HG02840 (cell line): ENCODE measurements at regions not wholly inside any gene's neighbourhood (a gene's known extent, or its start where the extent isn't known, plus 50 kb on each side); places are given as distances from the start of the nearest gene placed in this dataset.
"Not testable (repeated sequence)": the region's sequence is repeated elsewhere in the genome, so short reads cannot be mapped to it uniquely, and the experiment has no call there.

Source experiments
- ATAC-seq: cut with Tn5 transposase; IDR thresholded peaks from one replicate; pipeline ENCODE4 v1.9.1; 2021; ENCODE audit warnings: mild to moderate bottlenecking, moderate library complexity, moderate number of reproducible peaks; ENCODE audit not compliant: unreplicated experiment, low FRiP score

- no peak for ATAC-seq
Measured at GRCh38 chr2:21194147-21194546, 70.4 kb downstream of the TDRD15 start.

DNA sequence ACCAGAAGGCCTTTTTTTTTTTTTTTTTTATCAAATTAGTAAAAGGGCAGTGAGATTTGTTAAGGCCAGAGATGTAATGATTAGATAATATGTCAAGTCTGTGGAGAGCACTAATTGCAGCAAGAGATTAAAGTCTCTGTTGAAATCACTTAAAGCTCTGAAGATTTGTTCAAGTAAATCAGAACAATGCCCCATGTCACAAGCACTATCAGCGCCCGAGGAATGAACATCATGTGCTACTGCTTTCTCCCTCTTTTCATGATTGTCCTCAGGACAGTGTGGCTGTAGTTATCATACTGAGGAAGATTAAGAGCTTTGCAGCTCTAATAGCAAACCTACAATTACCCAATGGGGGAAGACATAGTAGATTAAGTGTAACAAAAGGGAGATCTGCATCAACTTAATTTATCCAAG lies 71.1 kb downstream of the TDRD15 start:
- ATAC-seq: no peak

DNA sequence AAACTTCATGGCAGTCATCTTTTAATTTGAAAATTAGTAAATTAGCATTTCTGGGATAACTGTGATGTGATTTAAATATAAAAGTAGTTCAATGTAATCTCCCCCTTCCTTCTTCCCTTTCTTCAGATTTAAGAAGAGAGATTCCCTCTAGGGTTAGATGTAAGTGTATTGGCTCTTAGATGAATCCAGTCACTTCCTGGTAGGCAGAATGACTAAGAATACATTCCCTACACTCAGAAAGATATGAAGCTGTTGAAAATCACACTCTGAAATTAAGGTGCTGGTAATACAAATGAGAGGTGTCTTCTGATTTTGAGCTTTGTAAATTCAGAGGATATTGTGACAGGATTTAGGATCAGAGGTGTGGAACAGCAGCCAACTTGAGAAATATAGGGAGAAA lies 71.6 kb downstream of the TDRD15 start:
- ATAC-seq: no peak

DNA sequence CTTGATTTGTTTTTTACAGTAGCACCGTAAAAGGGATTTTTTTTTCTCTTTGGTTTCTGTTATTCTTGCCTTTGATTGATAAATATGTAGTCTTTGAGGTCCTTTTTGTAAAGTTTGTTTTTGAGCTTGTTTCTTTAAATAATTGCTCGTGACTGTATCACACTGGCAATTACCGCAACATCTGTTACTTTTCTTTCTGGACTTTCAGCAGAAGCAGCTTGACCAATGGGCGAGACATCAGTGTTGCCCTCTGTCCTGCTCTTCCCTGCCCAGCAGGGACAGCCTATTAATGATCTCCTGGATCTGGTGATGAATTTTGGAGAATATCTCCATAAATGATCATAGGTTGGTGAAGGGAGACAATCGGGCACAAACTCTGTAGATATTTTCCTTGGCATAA lies 74.9 kb downstream of the TDRD15 start:
- no peak for ATAC-seq

DNA sequence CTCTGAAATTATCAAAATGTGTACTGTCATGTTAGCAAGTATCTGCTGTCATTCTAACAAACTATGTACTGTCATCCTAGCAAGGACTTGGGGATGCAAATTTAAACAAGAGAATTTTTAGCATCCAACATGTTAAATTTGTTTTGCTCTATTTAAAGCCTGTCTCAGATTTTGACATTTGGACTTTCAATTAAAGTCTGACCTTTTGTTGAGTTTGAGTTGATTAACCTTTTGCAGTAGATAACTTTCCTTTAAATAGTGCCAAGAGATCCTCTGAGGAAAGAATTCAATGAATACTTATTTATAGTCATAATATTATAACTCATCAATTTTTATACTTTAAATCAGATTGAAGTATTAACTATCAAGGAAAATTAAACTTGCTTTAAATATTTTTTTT lies 80.2 kb downstream of the TDRD15 start:
- no peak for ATAC-seq

DNA sequence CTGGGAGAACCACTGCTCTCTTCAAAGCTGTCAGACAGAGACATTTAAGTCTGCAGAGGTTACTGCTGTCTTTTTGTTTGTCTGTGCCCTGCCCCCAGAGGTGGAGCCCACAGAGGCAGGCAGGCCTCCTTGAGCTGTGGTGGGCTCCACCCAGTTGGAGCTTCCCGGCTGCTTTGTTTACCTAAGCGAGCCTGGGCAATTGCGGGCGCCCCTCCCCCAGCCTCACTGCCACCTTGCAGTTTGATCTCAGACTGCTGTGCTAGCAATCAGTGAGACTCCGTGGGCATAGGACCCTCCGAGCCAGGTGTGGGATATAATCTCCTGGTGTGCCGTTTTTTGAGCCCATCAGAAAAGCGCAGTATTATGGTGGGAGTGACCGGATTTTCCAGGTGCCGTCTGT lies 90.3 kb downstream of the TDRD15 start:
- ATAC-seq: not testable (repeated sequence)

GRCh38 chr2:21217442-21217841 lies 93.7 kb downstream of the TDRD15 start:
- ATAC-seq: no peak

DNA sequence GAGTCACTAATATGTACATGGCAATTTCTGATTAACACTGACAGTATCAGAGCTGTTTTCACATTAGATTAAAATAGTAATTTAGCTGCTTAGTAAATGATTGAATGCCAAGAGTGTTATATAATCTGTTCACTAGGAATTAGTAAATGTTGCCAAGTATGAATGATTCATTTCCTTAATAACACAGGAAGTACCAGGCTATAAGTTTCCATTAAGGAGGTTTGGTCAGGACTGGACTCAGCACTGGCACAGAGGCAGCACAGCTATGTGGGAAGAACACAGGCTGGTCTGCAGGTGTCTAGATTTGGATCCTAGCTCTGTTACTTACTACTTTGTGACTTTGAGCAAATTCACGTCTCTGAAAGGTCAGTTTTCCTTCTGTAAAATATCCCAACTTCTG lies 97.2 kb downstream of the TDRD15 start:
- ATAC-seq: no peak

- no peak for ATAC-seq
Measured at GRCh38 chr2:21223618-21224017, 99.8 kb downstream of the TDRD15 start.

GRCh38 chr2:21228041-21228895 lies 104.5 kb downstream of the TDRD15 start:
- no peak for ATAC-seq

- ATAC-seq: no peak
Measured at GRCh38 chr2:21229302-21229701, 105.5 kb downstream of the TDRD15 start.

- no peak for ATAC-seq
Measured at GRCh38 chr2:21230140-21230539, 106.4 kb downstream of the TDRD15 start.

GRCh38 chr2:21231985-21232384 lies 108.2 kb downstream of the TDRD15 start:
- ATAC-seq: no peak

- ATAC-seq: no peak
Measured at GRCh38 chr2:21233194-21233593, 109.4 kb downstream of the TDRD15 start.

DNA sequence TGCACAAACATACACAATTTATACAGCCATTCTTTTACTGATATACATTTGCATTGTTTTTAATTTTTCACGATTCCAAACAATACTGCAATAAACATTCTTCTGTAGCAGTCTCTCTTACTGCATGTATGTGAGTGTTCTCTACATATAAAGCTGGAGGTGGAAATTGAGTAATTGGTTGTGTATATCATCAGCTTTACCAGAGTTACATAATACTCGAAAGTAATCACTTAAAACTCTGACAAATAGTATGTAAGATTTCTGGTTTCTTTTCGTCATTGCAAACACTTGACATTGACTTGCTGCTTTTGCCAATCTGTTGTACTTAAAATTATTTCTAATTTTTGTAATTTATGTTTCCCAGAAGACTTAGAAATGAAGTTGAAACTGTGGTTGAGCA lies 110.2 kb downstream of the TDRD15 start:
- no peak for ATAC-seq

DNA sequence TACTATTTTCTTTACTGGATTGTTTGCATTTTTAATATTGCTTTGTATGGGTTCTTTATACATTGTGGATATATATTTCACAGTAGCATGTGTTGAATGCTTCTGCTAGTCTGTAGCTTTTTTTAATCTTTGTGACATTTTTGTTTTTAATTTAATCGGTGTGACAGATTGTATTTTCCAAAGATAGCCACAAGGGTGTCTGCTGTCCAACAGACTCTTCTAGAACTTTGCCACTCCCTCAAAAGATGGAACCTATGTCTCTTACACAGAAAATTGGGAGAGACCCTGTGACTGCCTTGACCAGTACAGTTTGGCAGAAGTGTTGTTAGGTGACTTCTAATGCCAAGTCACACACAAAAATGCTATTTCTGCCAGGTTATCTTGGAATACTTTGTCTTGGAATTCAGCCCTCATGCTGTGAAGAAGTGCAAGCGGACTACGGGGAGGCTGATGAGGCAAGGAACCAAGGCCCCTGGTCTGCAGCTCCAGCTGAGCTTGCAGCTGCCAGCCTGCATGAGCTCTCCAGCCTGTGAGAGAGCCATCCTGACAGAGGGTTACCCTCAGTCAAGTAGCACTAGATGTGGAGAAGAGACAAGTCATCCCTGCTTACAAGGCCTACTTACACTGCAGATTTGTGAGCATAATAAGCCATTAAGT lies 110.8 kb downstream of the TDRD15 start:
- no peak for ATAC-seq

- not testable (repeated sequence) for ATAC-seq
Measured at GRCh38 chr2:21239749-21240148, 116.0 kb downstream of the TDRD15 start.

- no peak for ATAC-seq
Measured at GRCh38 chr2:21244161-21244560, 120.4 kb downstream of the TDRD15 start.

- ATAC-seq: no peak
Measured at GRCh38 chr2:21245565-21245964, 121.8 kb downstream of the TDRD15 start.

GRCh38 chr2:21249367-21249766 lies 125.6 kb downstream of the TDRD15 start:
- ATAC-seq: no peak

DNA sequence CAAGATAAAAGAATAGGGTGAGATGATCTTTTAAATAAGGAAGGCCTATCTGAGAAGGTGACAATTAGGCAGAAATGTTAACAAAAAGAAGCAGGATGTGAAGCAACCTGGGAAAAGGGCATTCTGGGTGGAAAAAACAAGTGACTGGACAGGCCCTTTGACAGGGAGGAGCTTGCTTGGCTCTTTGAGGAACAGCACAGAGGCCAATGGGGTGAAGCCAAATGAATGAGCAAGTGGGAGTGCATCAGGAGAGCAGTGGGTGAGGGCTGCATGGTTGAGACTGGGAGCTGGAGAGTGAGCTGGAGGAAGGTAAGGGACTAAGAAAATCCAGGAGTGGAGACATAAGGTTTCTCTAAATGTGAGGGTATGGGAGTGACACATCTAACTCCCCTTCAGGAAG lies 126.9 kb downstream of the TDRD15 start:
- ATAC-seq: no peak
